Lower lobe of right lung (tissue), 2 donors: ENCODE measurements at regions not wholly inside any gene's neighbourhood (a gene's known extent, or its start where the extent isn't known, plus 50 kb on each side); places are given as distances from the start of the nearest gene placed in this dataset.

Experiments
- ATAC-seq, 2 donors: fragments of 200-7000 bp; cut with Tn5 transposase; one replicate each; pipeline ENCODE4 v1.9.1; 2020 to 2022; ENCODE audit warnings: mild to moderate bottlenecking in 2 of 2, moderate library complexity in 2 of 2
- DNase-seq: peaks from one replicate; pipeline ENCODE4 v3.0.0-alpha.2; 2020
- H3K27ac ChIP-seq: fragments of 200-600 bp; one replicate; pipeline ENCODE4 v1.8.0; 2022
- H3K27me3 ChIP-seq: fragments of 200-600 bp; one replicate; pipeline ENCODE4 v1.8.0; 2022; ENCODE audit warnings: low read depth
- H3K36me3 ChIP-seq: fragments of 200-600 bp; one replicate; pipeline ENCODE4 v1.8.0; 2022; ENCODE audit warnings: mild to moderate bottlenecking
- H3K4me1 ChIP-seq: fragments of 200-600 bp; one replicate; pipeline ENCODE4 v1.8.0; 2022
- H3K4me3 ChIP-seq: fragments of 200-600 bp; one replicate; pipeline ENCODE4 v1.8.0; 2022; ENCODE audit warnings: mild to moderate bottlenecking
- H3K9me3 ChIP-seq: fragments of 200-600 bp; one replicate; pipeline ENCODE4 v1.8.0; 2022
- CTCF ChIP-seq: fragments of 200-600 bp; IDR thresholded peaks from one replicate; pipeline ENCODE4 v1.8.0; 2022; ENCODE audit warnings: antibody characterized with exemption, mild to moderate bottlenecking
- intact Hi-C: fragments of 100-400 bp; cut with DNase I; formaldehyde crosslinking; loops from one replicate; pipeline ENCODE4 v1.11.0; 2022
- donor health status: DM: no; HTN: yes; CAD: no; lungs with severe emphysema.

GRCh38 chr5:175037820-175038219, 313.4 kb downstream of the MSX2 start:
- DNase-seq (no peak), ATAC-seq (no peak)
- no peak for TF ChIP-seq CTCF
- intact Hi-C loops: no loop called here
- Histone ChIP-seq H3K4me1 (no peaks in the 10 kb centered on the region), H3K36me3 (no peaks in the 10 kb centered on the region), H3K4me3 (no peak overlapping the region), H3K27me3 (no peaks in the 10 kb centered on the region), H3K9me3 (no peaks in the 10 kb centered on the region), H3K27ac (no peak overlapping the region)

- Histone ChIP-seq H3K27ac (no peak overlapping the region), H3K36me3 (no peaks in the 10 kb centered on the region), H3K4me3 (no peak overlapping the region), H3K27me3 (no peaks in the 10 kb centered on the region), H3K4me1 (no peaks in the 10 kb centered on the region), H3K9me3 (no peaks in the 10 kb centered on the region)
- intact Hi-C loops: no loop called here
- TF ChIP-seq CTCF: no peak
- no peak for DNase-seq
- no peak for ATAC-seq
Observed at GRCh38 chr5:175035882-175036533, 311.6 kb downstream of the MSX2 start.

- no peak overlapping the region for H3K4me3 ChIP-seq
- no peaks in the 10 kb centered on the region for H3K27me3 ChIP-seq
- no peak for TF ChIP-seq CTCF
- no peaks in the 10 kb centered on the region for H3K9me3 ChIP-seq
- no peak overlapping the region for H3K27ac ChIP-seq
- H3K4me1 ChIP-seq: no peaks in the 10 kb centered on the region
- no peaks in the 10 kb centered on the region for H3K36me3 ChIP-seq
- ATAC-seq (no peak), DNase-seq (no peak)
- intact Hi-C loops: no loop called here
Observed at GRCh38 chr5:175034924-175035323, 310.5 kb downstream of the MSX2 start.

- no peak for DNase-seq
- Histone ChIP-seq H3K9me3 (no peaks in the 10 kb centered on the region), H3K27me3 (no peaks in the 10 kb centered on the region), H3K36me3 (no peaks in the 10 kb centered on the region), H3K4me1 (no peaks in the 10 kb centered on the region), H3K4me3 (no peak overlapping the region), H3K27ac (no peak overlapping the region)
- TF ChIP-seq CTCF: no peak
- intact Hi-C loops: no loop called here
- ATAC-seq: no peak
Observed at GRCh38 chr5:175032741-175033151, 308.4 kb downstream of the MSX2 start.

- no peak for ATAC-seq
- Histone ChIP-seq H3K27me3 (no peaks in the 10 kb centered on the region), H3K9me3 (no peaks in the 10 kb centered on the region), H3K4me3 (no peak overlapping the region), H3K36me3 (no peaks in the 10 kb centered on the region), H3K4me1 (no peaks in the 10 kb centered on the region), H3K27ac (no peak overlapping the region)
- TF ChIP-seq CTCF: no peak
- DNase-seq: no peak
- intact Hi-C loops: no loop called here
Observed at GRCh38 chr5:175032013-175032412, 307.6 kb downstream of the MSX2 start.
